Neuronal stem cell (in vitro differentiated cells): ENCODE measurements at regions not wholly inside any gene's neighbourhood (a gene's known extent, or its start where the extent isn't known, plus 50 kb on each side); places are given as distances from the start of the nearest gene placed in this dataset.

Source experiments
- DNase-seq: peaks from one replicate; pipeline ENCODE4 v3.0.0-alpha.2; 2013; ENCODE audit warnings: low spot score
- H2AFZ ChIP-seq: one replicate; pipeline ENCODE4 v1.6.1; 2013; ENCODE audit warnings: mild to moderate bottlenecking, low read length, inconsistent platforms
- H2AK5ac ChIP-seq: 2 replicates; pipeline ENCODE4 v1.6.1; 2013; ENCODE audit warnings: low read depth, mild to moderate bottlenecking, inconsistent platforms, low read length, moderate library complexity, mixed read lengths
- H2BK120ac ChIP-seq: 2 replicates; pipeline ENCODE4 v1.6.1; 2013; ENCODE audit warnings: low read depth, mild to moderate bottlenecking, inconsistent platforms, low read length, moderate library complexity, mixed read lengths
- H2BK12ac ChIP-seq: one replicate; pipeline ENCODE4 v1.6.1; 2013; ENCODE audit warnings: low read length, inconsistent platforms
- H2BK15ac ChIP-seq: 2 replicates; pipeline ENCODE4 v1.6.1; 2013; ENCODE audit warnings: mild to moderate bottlenecking, low read length, inconsistent platforms, mixed read lengths
- H2BK5ac ChIP-seq: one replicate; pipeline ENCODE4 v1.6.1; 2013; ENCODE audit warnings: inconsistent platforms, mild to moderate bottlenecking, low read length, moderate library complexity
- H3K14ac ChIP-seq: one replicate; pipeline ENCODE4 v1.6.1; 2013; ENCODE audit warnings: low read length, inconsistent platforms
- H3K18ac ChIP-seq: 2 replicates; pipeline ENCODE4 v1.6.1; 2013; ENCODE audit warnings: low read length, inconsistent platforms
- H3K23ac ChIP-seq: 2 replicates; pipeline ENCODE4 v1.6.1; 2013; ENCODE audit warnings: low read depth, mild to moderate bottlenecking, mixed read lengths, low read length, inconsistent platforms; ENCODE audit not compliant: poor library complexity
- H3K27ac ChIP-seq: replicated peaks from 3 replicates; pipeline ENCODE4 v1.5.1; 2013; ENCODE audit warnings: low read length, inconsistent platforms
- H3K27me3 ChIP-seq, 3 experiments: 2 replicates each; pipeline ENCODE4 v1.6.1; 2013; ENCODE audit warnings: low read length in 3 of 3, mild to moderate bottlenecking in 2 of 3, inconsistent platforms in 1 of 3, low read depth in 1 of 3, mixed read lengths in 1 of 3, moderate library complexity in 1 of 3; ENCODE audit not compliant: control insufficient read depth in 3 of 3, insufficient read depth in 3 of 3
- H3K36me3 ChIP-seq, 2 donors: replicated peaks in 1 of 2; 2 replicates each; pipeline ENCODE4 v1.6.1; 2013; ENCODE audit warnings: low read length in 2 of 2; ENCODE audit not compliant: control insufficient read depth in 2 of 2, insufficient read depth in 2 of 2
- H3K4ac ChIP-seq: 2 replicates; pipeline ENCODE4 v1.6.1; 2013; ENCODE audit warnings: inconsistent platforms, mild to moderate bottlenecking, low read length, moderate library complexity
- H3K4me1 ChIP-seq, 2 donors: 1 replicate in 1 of 2; 2 replicates in 1 of 2; pipeline ENCODE4 v1.6.1; 2013; ENCODE audit warnings: low read length in 2 of 2, low read depth in 1 of 2; ENCODE audit not compliant: control insufficient read depth in 2 of 2, insufficient read depth in 1 of 2
- H3K4me2 ChIP-seq: one replicate; pipeline ENCODE4 v1.6.1; 2013; ENCODE audit warnings: mild to moderate bottlenecking, low read length, inconsistent platforms; ENCODE audit not compliant: insufficient read depth, poor library complexity, severe bottlenecking
- H3K4me3 ChIP-seq, 2 donors: 2 replicates each; pipeline ENCODE4 v1.5.1; 2013; ENCODE audit warnings: low read length in 2 of 2, mild to moderate bottlenecking in 2 of 2, inconsistent platforms in 1 of 2, moderate library complexity in 1 of 2
- H3K79me1 ChIP-seq: one replicate; pipeline ENCODE4 v1.6.1; 2013; ENCODE audit warnings: low read depth, mild to moderate bottlenecking, inconsistent platforms, low read length, moderate library complexity
- H3K9ac ChIP-seq: one replicate; pipeline ENCODE4 v1.6.1; 2013; ENCODE audit warnings: mild to moderate bottlenecking, low read depth, low read length, inconsistent platforms; ENCODE audit not compliant: poor library complexity
- H3K9me3 ChIP-seq, 2 donors: replicated peaks in 1 of 2; 2 replicates each; pipeline versions ENCODE3 to v1.6.1; 2013; ENCODE audit warnings: low read length in 2 of 2, mild to moderate bottlenecking in 2 of 2, inconsistent platforms in 1 of 2, low read depth in 1 of 2, mixed read lengths in 1 of 2, moderate library complexity in 1 of 2; ENCODE audit not compliant: control insufficient read depth in 2 of 2, insufficient read depth in 1 of 2
- H4K8ac ChIP-seq: one replicate; pipeline ENCODE4 v1.6.1; 2013; ENCODE audit warnings: low read depth, mild to moderate bottlenecking, inconsistent platforms, low read length, moderate library complexity
- H4K91ac ChIP-seq: one replicate; pipeline ENCODE4 v1.6.1; 2013; ENCODE audit warnings: low read length, low read depth, mild to moderate bottlenecking, inconsistent platforms; ENCODE audit not compliant: poor library complexity
- WGBS, 2 donors: extraction: QIAGEN DNeasy Blood & Tissue Kit; methylation state at CpG; one replicate each; pipeline ENCODE4 v1.1.7; 2013; ENCODE audit warnings: missing lambda C conversion rate in 2 of 2, mixed read lengths in 1 of 2; ENCODE audit not compliant: insufficient read length in 2 of 2, insufficient replicate concordance in 1 of 2; ENCODE audit errors: extremely low coverage in 2 of 2; 5-methylcytosine and 5-hydroxymethylcytosine counted together

DNA sequence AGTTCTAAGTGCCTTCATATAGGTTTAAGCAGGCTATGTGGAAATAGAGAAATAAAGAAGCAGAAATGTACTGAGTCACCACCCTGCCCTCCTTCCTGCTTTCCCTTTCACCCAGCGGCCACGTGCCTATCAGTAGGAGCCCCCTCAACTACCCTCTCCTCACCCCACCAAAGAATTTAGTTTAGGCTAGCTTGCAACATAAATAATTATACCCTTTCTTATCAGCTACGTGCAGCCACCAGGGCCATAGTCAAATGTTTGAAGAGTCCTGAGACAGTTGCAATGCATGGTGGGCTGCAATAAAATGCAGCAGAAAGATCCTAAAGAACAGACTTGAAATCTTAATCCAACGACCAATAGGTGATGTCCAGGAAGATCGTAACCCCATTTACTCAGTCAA is 101.2 kb downstream of the RTP5 start:
- Histone ChIP-seq H3K4me1 (peaks cover 4 to 5% of the 10 kb centered on the region in 2 donors), H3K14ac (no peak overlapping the region), H2BK15ac (no peak overlapping the region), H2BK12ac (no peak overlapping the region), H3K18ac (no peak overlapping the region), H3K23ac (no peak overlapping the region), H4K8ac (no peak overlapping the region), H4K91ac (no peak overlapping the region), H3K4me3 (no peak overlapping the region), H3K79me1 (no peaks in the 10 kb centered on the region), H2BK120ac (no peak overlapping the region), H2AK5ac (no peak overlapping the region), H3K36me3 (no peaks in the 10 kb centered on the region), H3K4ac (no peak overlapping the region), H3K9ac (no peak overlapping the region), H3K4me2 (no peak overlapping the region), H2BK5ac (no peak overlapping the region), H3K27me3 (no peaks in the 10 kb centered on the region), H3K27ac (no peak overlapping the region), H2AFZ (no peak overlapping the region), H3K9me3 (no peaks in the 10 kb centered on the region)
- no peak for DNase-seq
- WGBS, 2 donors = no CpG with 5 or more reads among the region's 5 CpGs

DNA sequence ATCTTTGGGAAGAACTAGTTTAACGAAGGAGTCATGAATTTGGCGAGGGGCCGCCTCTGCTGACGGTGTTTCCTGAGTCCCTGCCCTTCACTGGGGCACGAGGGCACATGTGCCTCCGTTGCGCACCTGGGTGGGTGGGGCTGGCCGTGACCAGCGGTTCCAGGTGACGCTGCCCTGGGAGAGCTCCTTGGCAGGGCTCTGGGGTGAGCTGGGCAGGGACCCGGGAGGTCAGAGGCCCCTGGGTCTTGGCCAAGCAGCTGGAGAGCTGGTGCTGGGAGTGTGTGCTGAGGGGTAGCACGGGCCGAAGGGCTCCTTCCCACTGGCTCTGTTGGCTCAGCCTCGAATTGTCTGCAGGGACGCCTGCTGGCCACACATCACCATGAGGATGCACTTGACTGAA is 104.6 kb downstream of the RTP5 start:
- H3K9me3 ChIP-seq = peaks cover 0 to 2% of the 10 kb centered on the region in 2 donors
- H3K36me3 ChIP-seq = no peaks in the 10 kb centered on the region
- H2BK120ac ChIP-seq = no peak overlapping the region
- no peak overlapping the region for H3K14ac ChIP-seq
- H3K4me3 ChIP-seq = no peak overlapping the region
- no peak overlapping the region for H3K18ac ChIP-seq
- H2BK5ac ChIP-seq = no peak overlapping the region
- H3K79me1 ChIP-seq = no peaks in the 10 kb centered on the region
- no peak overlapping the region for H2BK15ac ChIP-seq
- no peak overlapping the region for H4K8ac ChIP-seq
- DNase-seq = no peak
- H3K9ac ChIP-seq = peak overlapping the region; percentile 9
- H3K4me2 ChIP-seq = no peak overlapping the region
- no peak overlapping the region for H2BK12ac ChIP-seq
- H3K27me3 ChIP-seq = no peaks in the 10 kb centered on the region
- no peak overlapping the region for H2AFZ ChIP-seq
- H3K4me1 ChIP-seq = no peaks in the 10 kb centered on the region
- H3K27ac ChIP-seq = no peak overlapping the region
- H3K23ac ChIP-seq = peak overlapping the region; percentile 10
- no CpG with 5 or more reads among the region's 15 CpGs for WGBS, 2 donors
- H3K4ac ChIP-seq = no peak overlapping the region
- H4K91ac ChIP-seq = no peak overlapping the region
- H2AK5ac ChIP-seq = no peak overlapping the region

DNA sequence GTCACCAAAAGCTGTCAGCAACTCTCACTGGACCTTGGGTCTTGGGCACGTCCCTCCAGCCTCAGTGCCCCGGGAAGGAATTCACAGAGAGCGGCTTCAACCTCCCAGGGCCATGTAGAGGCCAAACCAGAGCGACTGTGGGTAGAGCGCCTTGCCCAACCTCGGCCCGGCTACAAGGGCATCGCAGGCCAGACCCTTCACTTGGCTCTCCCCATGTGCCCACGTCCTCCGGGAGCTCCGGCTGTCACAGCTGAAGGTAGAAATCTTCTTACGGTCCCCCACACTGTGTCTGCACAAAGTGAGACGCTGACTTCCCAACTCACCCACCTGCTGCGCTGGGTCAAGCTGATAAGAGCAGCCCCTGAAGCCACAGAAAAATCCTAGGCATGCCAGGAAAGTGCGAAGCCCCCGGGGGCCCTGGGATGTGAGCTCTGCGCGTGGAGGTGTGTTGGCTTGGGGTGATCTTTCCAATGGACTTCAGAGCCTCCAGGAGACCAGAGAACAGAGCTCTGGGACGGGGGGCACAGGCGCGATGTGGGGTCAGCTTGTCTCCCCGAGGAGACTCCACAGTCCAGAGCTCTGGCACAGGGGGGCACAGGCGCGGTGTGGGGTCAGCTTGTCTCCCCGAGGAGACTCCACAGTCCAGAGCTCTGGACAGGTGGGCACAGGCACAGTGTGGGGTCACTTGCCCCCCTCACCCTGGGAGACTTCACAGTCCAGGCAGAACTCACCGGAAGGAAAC is 105.5 kb downstream of the RTP5 start:
- Histone ChIP-seq H3K4me1 (no peaks in the 10 kb centered on the region), H3K4me2 (no peak overlapping the region), H3K14ac (no peak overlapping the region), H3K18ac (no peak overlapping the region), H3K9me3 (peaks cover 0 to 2% of the 10 kb centered on the region in 2 donors), H3K79me1 (no peaks in the 10 kb centered on the region), H3K4ac (no peak overlapping the region), H3K9ac (no peak overlapping the region), H2AFZ (no peak overlapping the region), H4K91ac (no peak overlapping the region), H3K36me3 (no peaks in the 10 kb centered on the region), H4K8ac (no peak overlapping the region), H2BK120ac (no peak overlapping the region), H2BK15ac (no peak overlapping the region), H3K27me3 (no peaks in the 10 kb centered on the region), H3K27ac (no peak overlapping the region), H3K23ac (no peak overlapping the region), H2BK12ac (no peak overlapping the region), H3K4me3 (no peak overlapping the region), H2BK5ac (no peak overlapping the region), H2AK5ac (no peak overlapping the region)
- DNase-seq = no peak
- no CpG with 5 or more reads among the region's 26 CpGs for WGBS, 2 donors

DNA sequence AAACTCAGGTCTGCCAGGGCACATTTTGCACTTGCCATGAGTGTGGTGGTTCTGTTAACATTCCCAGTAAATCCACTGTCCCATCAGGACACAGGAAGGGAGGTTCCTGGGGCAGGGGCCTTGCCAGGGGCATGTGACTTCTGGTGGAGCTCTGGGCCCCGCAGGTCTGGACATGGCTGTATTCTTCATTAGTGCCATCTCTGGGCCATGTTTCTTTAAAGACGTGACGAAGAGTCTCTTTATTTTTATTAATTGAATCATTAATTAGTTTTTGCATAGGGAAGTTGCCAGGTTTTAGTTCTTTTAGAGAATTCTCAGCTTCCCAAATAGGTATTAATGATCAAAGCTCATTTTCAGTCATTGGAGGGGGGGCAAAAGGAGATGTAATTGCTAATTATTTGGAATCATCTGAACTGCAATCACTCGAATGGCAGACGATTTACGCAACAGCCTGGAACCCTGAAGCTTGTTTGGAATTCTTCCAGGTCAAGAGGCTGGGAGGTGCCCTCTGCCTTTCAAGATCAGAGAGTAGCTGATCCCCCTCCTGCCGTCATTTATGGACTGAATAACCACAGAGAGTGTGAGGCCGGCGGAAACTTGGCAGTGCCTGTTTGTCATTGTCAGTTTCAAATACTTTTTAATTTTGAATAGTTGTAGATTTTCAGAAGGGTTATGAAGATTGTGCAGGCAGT is 106.2 kb downstream of the RTP5 start:
- H3K4me3 ChIP-seq = no peak overlapping the region
- H3K14ac ChIP-seq = no peak overlapping the region
- H2BK5ac ChIP-seq = no peak overlapping the region
- H3K4ac ChIP-seq = no peak overlapping the region
- no peak overlapping the region for H2BK15ac ChIP-seq
- no peak overlapping the region for H4K8ac ChIP-seq
- H3K9ac ChIP-seq = peak overlapping the region; percentile 24
- H3K4me2 ChIP-seq = no peak overlapping the region
- H3K23ac ChIP-seq = no peak overlapping the region
- H2BK120ac ChIP-seq = no peak overlapping the region
- no peaks in the 10 kb centered on the region for H3K27me3 ChIP-seq
- no peaks in the 10 kb centered on the region for H3K36me3 ChIP-seq
- no CpG with 5 or more reads among the region's 9 CpGs for WGBS, 2 donors
- H3K27ac ChIP-seq = no peak overlapping the region
- H3K4me1 ChIP-seq = no peaks in the 10 kb centered on the region
- H3K79me1 ChIP-seq = no peaks in the 10 kb centered on the region
- H4K91ac ChIP-seq = no peak overlapping the region
- H3K9me3 ChIP-seq = peaks cover 0 to 2% of the 10 kb centered on the region in 2 donors
- DNase-seq = no peak
- H2AK5ac ChIP-seq = no peak overlapping the region
- H2AFZ ChIP-seq = no peak overlapping the region
- H3K18ac ChIP-seq = no peak overlapping the region
- H2BK12ac ChIP-seq = no peak overlapping the region
